OCI-LY7 (cell line): ENCODE measurements at regions not wholly inside any gene's neighbourhood (a gene's known extent, or its start where the extent isn't known, plus 50 kb on each side); places are given as distances from the start of the nearest gene placed in this dataset.
"Not testable (repeated sequence)": the region's sequence is repeated elsewhere in the genome, so short reads cannot be mapped to it uniquely, and the experiment has no call there.

ENCODE experiments used
- BruUV-seq: library from RNA; stranded (reverse); fragments of 400-500 nt; replicated peaks from 2 replicates; lab custom pipeline; 2021; lab: Mats Ljungman, UMichigan
- CTCF ChIA-PET: fragments of 300-600 bp; sonication (Branson Sonifier 250); formaldehyde crosslinking; loops from one replicate; lab custom pipeline; 2022; ENCODE audit warnings: antibody characterized with exemption; ENCODE audit not compliant: unreplicated experiment; lab: Charles Lee
- POLR2A ChIA-PET: fragments of 300-600 bp; sonication (Branson Sonifier 250); formaldehyde crosslinking; loops from one replicate; lab custom pipeline; 2022; ENCODE audit warnings: antibody characterized with exemption; lab: Charles Lee
- DNase-seq: peaks from one replicate; pipeline ENCODE4 v3.0.0-alpha.2; 2015; ENCODE audit warnings: low spot score
- H2AFZ ChIP-seq: fragments of 200-600 bp; sonication (generic), shearing (Covaris generic); 2 replicates; pipeline ENCODE4 v1.6.1; 2014; ENCODE audit warnings: mild to moderate bottlenecking, antibody characterized with exemption, low read length, moderate library complexity
- H3K27ac ChIP-seq: fragments of 200-600 bp; sonication (generic); 2 replicates; pipeline ENCODE4 v1.5.1; 2014; ENCODE audit warnings: mixed run types, low read depth, mild to moderate bottlenecking, moderate library complexity, low read length, inconsistent platforms; ENCODE audit not compliant: poor library complexity, severe bottlenecking
- H3K36me3 ChIP-seq: fragments of 200-600 bp; sonication (generic); 2 replicates; pipeline ENCODE4 v1.6.1; 2014; ENCODE audit warnings: mild to moderate bottlenecking, antibody characterized with exemption, low read length, moderate library complexity, mixed read lengths; ENCODE audit not compliant: insufficient read depth
- H3K4me1 ChIP-seq: fragments of 200-600 bp; sonication (generic); 2 replicates; pipeline ENCODE4 v1.5.1; 2014; ENCODE audit warnings: mild to moderate bottlenecking, low read length; ENCODE audit not compliant: insufficient read depth, poor library complexity, severe bottlenecking
- H3K4me2 ChIP-seq: fragments of 200-600 bp; sonication (generic); 2 replicates; pipeline ENCODE4 v1.6.1; 2014; ENCODE audit warnings: mild to moderate bottlenecking, low read length
- H3K4me3 ChIP-seq: fragments of 200-600 bp; sonication (generic); 2 replicates; pipeline ENCODE4 v1.5.1; 2014; ENCODE audit warnings: mild to moderate bottlenecking, low read depth, low read length; ENCODE audit not compliant: poor library complexity, severe bottlenecking
- H3K79me2 ChIP-seq: fragments of 200-600 bp; sonication (generic); 2 replicates; pipeline ENCODE4 v1.6.1; 2016; ENCODE audit warnings: low read depth, mild to moderate bottlenecking, low read length, moderate library complexity, mixed read lengths; ENCODE audit not compliant: insufficient read depth
- H3K9me2 ChIP-seq: fragments of 200-600 bp; sonication (generic); 2 replicates; pipeline ENCODE4 v1.6.1; 2016; ENCODE audit warnings: mild to moderate bottlenecking, low read length, mixed read lengths; ENCODE audit not compliant: insufficient read depth
- H3K9me3 ChIP-seq: fragments of 200-600 bp; sonication (generic); 2 replicates; pipeline ENCODE4 v1.6.1; 2014; ENCODE audit warnings: mild to moderate bottlenecking, mixed run types, low read length, mixed read lengths
- H4K20me1 ChIP-seq: fragments of 200-600 bp; sonication (generic); 2 replicates; pipeline ENCODE4 v1.6.1; 2014; ENCODE audit warnings: mild to moderate bottlenecking, antibody characterized with exemption, low read length, moderate library complexity, mixed read lengths; ENCODE audit not compliant: insufficient read depth
- EZH2phosphoT487 ChIP-seq: fragments of 200-600 bp; sonication (generic); IDR thresholded peaks from 2 replicates; pipeline ENCODE4 v1.6.1; 2018; ENCODE audit warnings: low read depth, borderline replicate concordance, mild to moderate bottlenecking, mixed run types, antibody characterized with exemption, low read length, moderate library complexity, mixed read lengths
- intact Hi-C: fragments of 100-400 bp; cut with micrococcal nuclease; formaldehyde crosslinking; loops from one replicate; pipeline ENCODE4 v1.10.0; 2022; ENCODE audit not compliant: unreplicated experiment
- TF ChIP-seq, protein P1 (sequence below): fragments of 200-600 bp; sonication (generic); conservative IDR thresholded peaks from 2 replicates; pipeline ENCODE4 v1.5.1; 2014; ENCODE audit warnings: mild to moderate bottlenecking, antibody characterized with exemption, low read length, moderate library complexity, mixed read lengths

DNA sequence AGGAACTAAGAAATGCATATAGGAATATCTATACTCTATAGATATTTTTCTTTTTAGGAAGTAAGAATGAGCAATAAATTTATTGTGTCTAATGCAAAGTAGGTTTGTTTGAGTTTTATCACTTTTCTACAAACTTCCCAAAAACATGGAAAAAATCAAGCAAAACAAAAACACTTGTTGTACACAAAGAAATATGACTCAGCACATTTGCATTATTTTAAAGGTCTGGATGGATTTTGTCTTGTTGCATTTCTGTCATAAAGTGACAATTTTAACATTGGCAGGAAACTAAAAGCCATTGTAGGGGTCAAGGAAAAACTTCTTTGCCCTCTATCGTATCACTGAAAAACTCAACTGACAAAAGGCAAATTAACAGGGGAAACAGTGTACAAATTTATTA lies 267.2 kb downstream of the PYDC2 start:
- H3K9me2 ChIP-seq = no peaks in the 10 kb centered on the region
- no peaks in the 10 kb centered on the region for H3K36me3 ChIP-seq
- H3K27ac ChIP-seq = no peak overlapping the region
- H2AFZ ChIP-seq = no peak overlapping the region
- TF ChIP-seq, protein P1, sequence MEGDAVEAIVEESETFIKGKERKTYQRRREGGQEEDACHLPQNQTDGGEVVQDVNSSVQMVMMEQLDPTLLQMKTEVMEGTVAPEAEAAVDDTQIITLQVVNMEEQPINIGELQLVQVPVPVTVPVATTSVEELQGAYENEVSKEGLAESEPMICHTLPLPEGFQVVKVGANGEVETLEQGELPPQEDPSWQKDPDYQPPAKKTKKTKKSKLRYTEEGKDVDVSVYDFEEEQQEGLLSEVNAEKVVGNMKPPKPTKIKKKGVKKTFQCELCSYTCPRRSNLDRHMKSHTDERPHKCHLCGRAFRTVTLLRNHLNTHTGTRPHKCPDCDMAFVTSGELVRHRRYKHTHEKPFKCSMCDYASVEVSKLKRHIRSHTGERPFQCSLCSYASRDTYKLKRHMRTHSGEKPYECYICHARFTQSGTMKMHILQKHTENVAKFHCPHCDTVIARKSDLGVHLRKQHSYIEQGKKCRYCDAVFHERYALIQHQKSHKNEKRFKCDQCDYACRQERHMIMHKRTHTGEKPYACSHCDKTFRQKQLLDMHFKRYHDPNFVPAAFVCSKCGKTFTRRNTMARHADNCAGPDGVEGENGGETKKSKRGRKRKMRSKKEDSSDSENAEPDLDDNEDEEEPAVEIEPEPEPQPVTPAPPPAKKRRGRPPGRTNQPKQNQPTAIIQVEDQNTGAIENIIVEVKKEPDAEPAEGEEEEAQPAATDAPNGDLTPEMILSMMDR = no peak
- TF ChIP-seq EZH2phosphoT487 = no peak
- no peaks in the 10 kb centered on the region for H3K9me3 ChIP-seq
- no peak overlapping the region for H3K4me2 ChIP-seq
- CTCF ChIA-PET = no interaction called here
- H3K4me1 ChIP-seq = no peaks in the 10 kb centered on the region
- POLR2A ChIA-PET = no interaction called here
- intact Hi-C loops = no loop called here
- DNase-seq = no peak
- H3K4me3 ChIP-seq = no peak overlapping the region
- BruUV-seq = no TSS peak
- H4K20me1 ChIP-seq = no peaks in the 10 kb centered on the region
- no peaks in the 10 kb centered on the region for H3K79me2 ChIP-seq

DNA sequence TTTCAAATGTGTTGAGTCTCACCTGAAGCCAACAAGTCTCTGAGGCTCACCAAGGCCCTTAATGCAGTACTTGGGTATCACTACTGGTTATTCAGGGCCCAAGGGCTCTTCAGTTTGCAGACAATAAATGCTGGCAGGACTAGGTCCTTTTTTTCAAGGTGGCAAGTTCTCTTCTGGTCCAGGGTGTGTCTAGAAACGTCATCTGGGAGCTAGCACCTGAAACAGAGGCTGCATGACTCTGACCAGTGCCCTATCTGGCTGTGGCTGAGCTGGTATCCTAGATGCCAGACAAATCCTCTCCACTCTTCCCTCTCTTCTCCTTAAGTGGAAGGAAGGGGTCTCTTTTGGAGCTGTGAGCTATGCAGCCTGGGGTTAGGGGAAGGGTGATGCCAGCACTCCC lies 276.8 kb downstream of the PYDC2 start:
- TF ChIP-seq, protein P1 = no peak
- no peak for TF ChIP-seq EZH2phosphoT487
- Histone ChIP-seq H2AFZ (no peak overlapping the region), H3K27ac (no peak overlapping the region), H3K9me3 (no peaks in the 10 kb centered on the region), H3K36me3 (no peaks in the 10 kb centered on the region), H4K20me1 (no peaks in the 10 kb centered on the region), H3K9me2 (no peaks in the 10 kb centered on the region), H3K4me1 (no peaks in the 10 kb centered on the region), H3K4me3 (no peak overlapping the region), H3K4me2 (no peak overlapping the region), H3K79me2 (no peaks in the 10 kb centered on the region)
- DNase-seq = no peak
- no TSS peak for BruUV-seq
- ChIA-PET CTCF (no interaction called here), POLR2A (interaction anchor here (0.6 kb wide), 2 partner anchors 372 to 1959 kb away, joined by 3 read pairs; no protein-coding TSS in a partner anchor)
- intact Hi-C loops = no loop called here

DNA sequence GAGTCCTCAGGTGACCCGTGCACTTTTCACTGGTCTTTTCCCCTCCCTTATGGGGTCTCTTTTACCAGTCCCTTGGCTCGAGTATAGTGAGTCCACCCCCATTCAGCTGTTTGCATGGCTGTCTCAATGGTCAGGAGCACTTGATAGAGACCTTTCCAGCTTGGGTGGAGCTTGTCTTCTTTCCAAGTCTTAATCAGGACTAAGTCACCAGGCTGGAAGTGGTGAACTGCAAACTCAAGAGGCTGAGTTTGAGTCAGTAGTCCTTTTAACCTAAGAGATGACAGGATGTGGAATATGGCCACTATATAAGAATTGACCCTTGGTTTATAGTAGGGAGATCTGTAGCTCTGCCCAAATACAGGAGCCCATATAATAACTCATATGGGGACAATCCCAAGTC lies 279.7 kb downstream of the PYDC2 start:
- H3K9me3 ChIP-seq = no peaks in the 10 kb centered on the region
- no peaks in the 10 kb centered on the region for H3K9me2 ChIP-seq
- TF ChIP-seq EZH2phosphoT487 = no peak
- TF ChIP-seq, protein P1 = no peak
- H3K27ac ChIP-seq = no peak overlapping the region
- intact Hi-C loops = no loop called here
- H3K4me3 ChIP-seq = no peak overlapping the region
- BruUV-seq = no TSS peak
- H3K4me2 ChIP-seq = no peak overlapping the region
- H2AFZ ChIP-seq = no peak overlapping the region
- DNase-seq = no peak
- no peaks in the 10 kb centered on the region for H3K4me1 ChIP-seq
- ChIA-PET POLR2A (no interaction called here), CTCF (no interaction called here)
- no peaks in the 10 kb centered on the region for H3K79me2 ChIP-seq
- H3K36me3 ChIP-seq = no peaks in the 10 kb centered on the region
- H4K20me1 ChIP-seq = no peaks in the 10 kb centered on the region

DNA sequence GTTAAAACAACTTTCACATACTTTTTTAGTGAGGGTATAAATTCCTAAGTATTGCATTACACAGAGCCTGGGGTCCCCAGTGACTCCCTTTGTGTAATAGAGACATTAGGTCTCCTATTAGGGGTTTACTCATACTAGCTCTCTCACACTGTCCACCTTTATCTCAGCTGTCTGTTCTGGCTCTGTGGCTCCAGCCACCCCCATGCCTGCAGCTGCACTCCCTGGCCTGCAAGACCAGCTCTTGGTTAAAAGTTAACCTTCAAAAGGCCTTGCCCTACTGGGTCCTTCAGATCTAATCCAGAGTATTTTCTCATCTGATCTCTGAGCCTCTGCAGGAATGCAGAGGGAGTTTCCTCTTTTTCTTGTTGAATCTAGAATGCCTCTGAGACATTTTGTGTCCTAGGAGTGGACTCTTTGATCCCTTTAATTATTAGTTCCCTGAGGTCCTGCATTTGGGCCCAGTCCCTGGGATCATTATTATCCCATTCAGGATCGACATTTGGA lies 280.9 kb downstream of the PYDC2 start:
- H3K4me3 ChIP-seq, CTCF ChIA-PET, H3K4me1 ChIP-seq, BruUV-seq, H2AFZ ChIP-seq, POLR2A ChIA-PET, H3K36me3 ChIP-seq, DNase-seq, H3K9me2 ChIP-seq, H3K27ac ChIP-seq, intact Hi-C loops, H4K20me1 ChIP-seq, H3K9me3 ChIP-seq, H3K4me2 ChIP-seq, H3K79me2 ChIP-seq: not testable (repeated sequence)
